SK-N-SH (cell line): ENCODE measurements at regions not wholly inside any gene's neighbourhood (a gene's known extent, or its start where the extent isn't known, plus 50 kb on each side); places are given as distances from the start of the nearest gene placed in this dataset.

ENCODE experiments used
- CTCF ChIP-seq: fragments of 200-600 bp; sonication (generic); IDR thresholded peaks from 2 replicates; pipeline ENCODE4 v1.6.1; 2017; ENCODE audit warnings: antibody characterized with exemption, mild to moderate bottlenecking, moderate library complexity
- FOSL2 ChIP-seq: IDR thresholded peaks from 2 replicates; pipeline ENCODE4 v1.4.0; 2012; ENCODE audit warnings: low read depth, mild to moderate bottlenecking, moderate library complexity, borderline replicate concordance

- TF ChIP-seq FOSL2 (no peak), CTCF (no peak)
These were observed 177.8 kb downstream of the NSG2 start for GRCh38 chr5:174223355-174223754.
